WTC11 (cell line): ENCODE measurements at regions not wholly inside any gene's neighbourhood (a gene's known extent, or its start where the extent isn't known, plus 50 kb on each side); places are given as distances from the start of the nearest gene placed in this dataset.

Experiments used
- ATAC-seq: fragments of 200-7000 bp; cut with Tn5 transposase; 2 replicates; pipeline ENCODE4 v1.10.0; 2021; ENCODE audit warnings: mild to moderate bottlenecking, moderate library complexity
- CTCF ChIA-PET: fragments of 300-600 bp; sonication (Branson Sonifier 250); formaldehyde crosslinking; loops from one replicate; lab custom pipeline; 2021; ENCODE audit warnings: antibody characterized with exemption; lab: Charles Lee
- POLR2A ChIA-PET: fragments of 350-600 bp; sonication (Branson Sonifier 250); formaldehyde crosslinking; loops from one replicate; lab custom pipeline; 2021; ENCODE audit warnings: antibody characterized with exemption; lab: Charles Lee
- DNase-seq: peaks from one replicate; pipeline ENCODE4 v3.0.0; 2021; ENCODE audit warnings: low spot score
- H3K27ac Mint-ChIP-seq: 2 replicates; pipeline ENCODE4 v1.8.0; 2021; ENCODE audit warnings: mixed read lengths
- H3K27me3 Mint-ChIP-seq: 2 replicates; pipeline ENCODE4 v1.8.0; 2021; ENCODE audit warnings: low read depth, mild to moderate bottlenecking, moderate library complexity, mixed read lengths
- H3K36me3 Mint-ChIP-seq: 2 replicates; pipeline ENCODE4 v1.8.0; 2021; ENCODE audit warnings: mixed read lengths
- H3K4me1 Mint-ChIP-seq: 2 replicates; pipeline ENCODE4 v1.8.0; 2022; ENCODE audit warnings: mixed read lengths
- H3K4me3 Mint-ChIP-seq: 2 replicates; pipeline ENCODE4 v1.8.0; 2021; ENCODE audit warnings: mild to moderate bottlenecking, moderate library complexity, mixed read lengths
- H3K9me3 Mint-ChIP-seq: 2 replicates; pipeline ENCODE4 v1.8.0; 2021; ENCODE audit warnings: mixed read lengths
- CREM ChIP-seq: sonication (generic); formaldehyde crosslinking; IDR thresholded peaks from 2 replicates; pipeline ENCODE4 v1.8.1; 2022; ENCODE audit warnings: mild to moderate bottlenecking, missing genetic modification reagents, moderate library complexity
- E2F5 ChIP-seq: sonication (generic); formaldehyde crosslinking; IDR thresholded peaks from 2 replicates; pipeline ENCODE4 v1.8.1; 2022; ENCODE audit warnings: mild to moderate bottlenecking, moderate library complexity, missing genetic modification reagents
- FOXK1 ChIP-seq: sonication (generic); formaldehyde crosslinking; IDR thresholded peaks from 2 replicates; pipeline ENCODE4 v1.8.0; 2022; ENCODE audit warnings: mild to moderate bottlenecking, moderate library complexity, missing genetic modification reagents
- JAZF1 ChIP-seq: fragments of 250-450 bp; sonication (Bioruptor Pico); IDR thresholded peaks from 2 replicates; pipeline ENCODE4 v1.9.0; 2021; ENCODE audit warnings: moderate library complexity, mild to moderate bottlenecking, inconsistent platforms
- KAT7 ChIP-seq: sonication (generic); formaldehyde crosslinking; IDR thresholded peaks from 2 replicates; pipeline ENCODE4 v1.8.1; 2023; ENCODE audit warnings: missing genetic modification reagents, mild to moderate bottlenecking, borderline replicate concordance
- MYBL2 ChIP-seq: sonication (generic); formaldehyde crosslinking; IDR thresholded peaks from 2 replicates; pipeline ENCODE4 v1.8.1; 2023; ENCODE audit warnings: mild to moderate bottlenecking, moderate library complexity, missing genetic modification reagents
- NFE2L1 ChIP-seq: sonication (generic); formaldehyde crosslinking; IDR thresholded peaks from 2 replicates; pipeline ENCODE4 v1.8.1; 2023; ENCODE audit warnings: missing genetic modification reagents
- NFYB ChIP-seq: sonication (generic); formaldehyde crosslinking; conservative IDR thresholded peaks from 2 replicates; pipeline ENCODE4 v1.8.0; 2022; ENCODE audit warnings: low read depth, missing genetic modification reagents
- NR2C2 ChIP-seq: sonication (generic); formaldehyde crosslinking; IDR thresholded peaks from 2 replicates; pipeline ENCODE4 v1.8.0; 2022; ENCODE audit warnings: mild to moderate bottlenecking, missing genetic modification reagents
- OVOL2 ChIP-seq: fragments of 250-450 bp; sonication (Bioruptor Pico); IDR thresholded peaks from 2 replicates; pipeline ENCODE4 v1.9.0; 2021; ENCODE audit warnings: mild to moderate bottlenecking, borderline replicate concordance
- RORB ChIP-seq: fragments of 250-450 bp; sonication (Bioruptor Pico); IDR thresholded peaks from 2 replicates; pipeline ENCODE4 v1.9.0; 2021; ENCODE audit warnings: mild to moderate bottlenecking
- SMAD3 ChIP-seq: sonication (generic); formaldehyde crosslinking; IDR thresholded peaks from 2 replicates; pipeline ENCODE4 v1.8.0; 2022; ENCODE audit warnings: missing genetic modification reagents, mild to moderate bottlenecking, borderline replicate concordance
- SP1 ChIP-seq: sonication (generic); formaldehyde crosslinking; conservative IDR thresholded peaks from 2 replicates; pipeline ENCODE4 v1.8.1; 2022; ENCODE audit warnings: missing genetic modification reagents
- TCF7 ChIP-seq: sonication (generic); formaldehyde crosslinking; IDR thresholded peaks from 2 replicates; pipeline ENCODE4 v1.8.0; 2022; ENCODE audit warnings: mild to moderate bottlenecking, low read depth, missing genetic modification reagents, moderate library complexity
- TEAD1 ChIP-seq: sonication (generic); formaldehyde crosslinking; IDR thresholded peaks from 2 replicates; pipeline ENCODE4 v1.8.0; 2022; ENCODE audit warnings: mild to moderate bottlenecking, missing genetic modification reagents
- TEAD4 ChIP-seq: sonication (generic); formaldehyde crosslinking; IDR thresholded peaks from 2 replicates; pipeline ENCODE4 v1.8.0; 2022; ENCODE audit warnings: mild to moderate bottlenecking, missing genetic modification reagents
- USF2 ChIP-seq: sonication (generic); formaldehyde crosslinking; IDR thresholded peaks from 2 replicates; pipeline ENCODE4 v1.8.1; 2023; ENCODE audit warnings: mild to moderate bottlenecking, missing genetic modification reagents, moderate library complexity
- ZBTB21 ChIP-seq: sonication (generic); formaldehyde crosslinking; IDR thresholded peaks from 2 replicates; pipeline ENCODE4 v1.8.1; 2023; ENCODE audit warnings: mild to moderate bottlenecking, missing genetic modification reagents, borderline replicate concordance
- ZNF121 ChIP-seq: sonication (generic); formaldehyde crosslinking; IDR thresholded peaks from 2 replicates; pipeline ENCODE4 v1.8.0; 2023; ENCODE audit warnings: missing genetic modification reagents
- TF ChIP-seq, protein P1 (sequence below): fragments of 250-450 bp; sonication (Bioruptor Pico); conservative IDR thresholded peaks from 2 replicates; pipeline ENCODE4 v1.9.0; 2021; ENCODE audit warnings: mild to moderate bottlenecking
- TF ChIP-seq, protein P2 (sequence below): fragments of 250-450 bp; sonication (Bioruptor Pico); IDR thresholded peaks from 2 replicates; pipeline ENCODE4 v1.8.0; 2021; ENCODE audit warnings: mild to moderate bottlenecking
- TF ChIP-seq, protein P3 (sequence below): sonication (generic); formaldehyde crosslinking; IDR thresholded peaks from 2 replicates; pipeline ENCODE4 v1.8.0; 2022; ENCODE audit warnings: mild to moderate bottlenecking, missing genetic modification reagents

DNA sequence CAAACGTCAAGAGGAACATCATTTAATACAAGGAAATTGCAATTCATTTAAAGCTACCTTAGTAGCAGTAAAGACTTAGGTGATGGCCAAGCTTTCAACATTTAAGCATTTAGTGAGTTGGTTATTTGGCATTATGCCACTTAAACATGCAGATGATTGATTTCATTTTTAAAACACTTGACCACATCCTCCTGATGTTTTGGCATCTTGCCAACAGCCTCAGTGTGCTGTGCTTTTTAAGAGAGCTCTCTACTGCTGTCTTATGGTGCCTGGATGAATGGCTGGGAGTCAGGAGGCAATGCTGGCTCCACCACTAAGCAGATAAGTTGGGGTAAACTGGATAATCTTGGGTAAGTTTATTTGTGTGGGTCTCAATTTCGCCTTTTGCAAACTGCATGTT is 364.5 kb downstream of the MAN2A1 start (continued):
- no peak for TF ChIP-seq USF2 (CRISPR knock-in tag)
- TF ChIP-seq KAT7, result no peak
- no peak for TF ChIP-seq ZBTB21
- no peak for TF ChIP-seq FOXK1

DNA sequence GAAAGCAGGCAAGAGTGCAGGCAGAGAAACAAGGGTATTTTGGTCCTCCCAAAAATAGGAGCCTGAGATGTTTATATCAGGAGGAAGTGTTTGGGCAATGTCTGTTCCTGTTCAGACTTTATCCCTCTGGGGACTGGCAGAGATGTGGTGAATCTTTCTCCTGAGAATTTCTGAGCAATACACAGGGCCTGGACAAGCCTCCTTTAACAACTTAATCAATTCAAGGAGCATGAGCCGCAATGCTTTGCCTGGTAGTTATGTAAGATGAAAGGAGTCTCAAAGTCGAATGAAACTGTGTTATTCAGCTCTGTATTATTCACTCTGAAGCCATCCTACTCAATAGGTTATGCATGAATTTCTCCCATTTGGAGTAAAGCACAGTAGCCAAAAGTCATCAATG is 365.6 kb downstream of the MAN2A1 start:
- DNase-seq, result no peak
- no peaks in the 10 kb centered on the region for H3K36me3 Mint-ChIP-seq
- no peaks in the 10 kb centered on the region for H3K9me3 Mint-ChIP-seq
- H3K27me3 Mint-ChIP-seq, result no peaks in the 10 kb centered on the region; the same call in 1 of the 2 replicates
- H3K4me1 Mint-ChIP-seq, result peaks cover 54% of the 10 kb centered on the region
- TF ChIP-seq FOXK1 (no peak), E2F5 (CRISPR knock-in tag) (no peak), ZNF121 (CRISPR knock-in tag) (no peak), TEAD4 (no peak), SMAD3 (CRISPR knock-in tag) (no peak), USF2 (CRISPR knock-in tag) (no peak), NR2C2 (CRISPR knock-in tag) (no peak), OVOL2 (CRISPR knock-in tag) (no peak), RORB (CRISPR knock-in tag) (no peak), SP1 (CRISPR knock-in tag) (no peak), JAZF1 (no peak), CREM (CRISPR knock-in tag) (no peak), TEAD1 (CRISPR knock-in tag) (no peak), NFE2L1 (no peak), NFYB (CRISPR knock-in tag) (no peak), TCF7 (CRISPR knock-in tag) (no peak), MYBL2 (CRISPR knock-in tag) (no peak)
- TF ChIP-seq, protein P1, sequence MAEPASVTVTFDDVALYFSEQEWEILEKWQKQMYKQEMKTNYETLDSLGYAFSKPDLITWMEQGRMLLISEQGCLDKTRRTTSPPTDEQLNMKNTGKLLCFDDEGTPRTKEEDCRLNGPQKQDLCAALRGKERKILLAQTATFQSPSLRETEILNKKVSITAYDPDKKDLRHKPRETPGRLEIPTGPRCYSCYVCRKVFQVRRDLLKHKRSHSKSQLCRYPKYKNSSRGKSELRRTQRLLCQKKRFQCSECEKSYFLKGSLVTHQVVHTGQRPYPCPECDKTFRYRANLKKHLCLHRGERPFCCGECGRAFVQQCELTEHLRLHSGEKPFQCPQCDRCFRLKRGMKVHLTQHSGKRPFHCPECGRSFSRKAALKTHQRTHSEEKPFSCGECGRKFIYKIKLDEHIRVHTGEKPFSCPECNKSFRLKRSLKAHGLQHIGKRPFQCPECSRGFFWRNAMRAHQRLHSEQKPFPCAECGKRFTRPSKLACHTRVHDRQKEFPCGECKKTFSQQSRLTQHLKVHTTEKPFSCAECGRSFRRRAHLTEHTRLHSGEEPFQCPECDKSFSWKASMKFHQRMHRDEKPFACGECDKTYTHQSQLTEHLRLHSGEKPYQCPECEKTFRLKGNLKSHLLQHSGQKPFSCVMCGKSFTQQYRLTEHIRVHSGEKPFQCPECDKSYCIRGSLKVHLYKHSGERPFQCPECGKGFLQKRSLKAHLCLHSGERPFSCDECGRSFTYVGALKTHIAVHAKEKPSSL (CRISPR knock-in tag), result no peak
- TF ChIP-seq, protein P2, sequence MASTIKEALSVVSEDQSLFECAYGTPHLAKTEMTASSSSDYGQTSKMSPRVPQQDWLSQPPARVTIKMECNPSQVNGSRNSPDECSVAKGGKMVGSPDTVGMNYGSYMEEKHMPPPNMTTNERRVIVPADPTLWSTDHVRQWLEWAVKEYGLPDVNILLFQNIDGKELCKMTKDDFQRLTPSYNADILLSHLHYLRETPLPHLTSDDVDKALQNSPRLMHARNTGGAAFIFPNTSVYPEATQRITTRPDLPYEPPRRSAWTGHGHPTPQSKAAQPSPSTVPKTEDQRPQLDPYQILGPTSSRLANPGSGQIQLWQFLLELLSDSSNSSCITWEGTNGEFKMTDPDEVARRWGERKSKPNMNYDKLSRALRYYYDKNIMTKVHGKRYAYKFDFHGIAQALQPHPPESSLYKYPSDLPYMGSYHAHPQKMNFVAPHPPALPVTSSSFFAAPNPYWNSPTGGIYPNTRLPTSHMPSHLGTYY (CRISPR knock-in tag), result no peak
- TF ChIP-seq, protein P3, sequence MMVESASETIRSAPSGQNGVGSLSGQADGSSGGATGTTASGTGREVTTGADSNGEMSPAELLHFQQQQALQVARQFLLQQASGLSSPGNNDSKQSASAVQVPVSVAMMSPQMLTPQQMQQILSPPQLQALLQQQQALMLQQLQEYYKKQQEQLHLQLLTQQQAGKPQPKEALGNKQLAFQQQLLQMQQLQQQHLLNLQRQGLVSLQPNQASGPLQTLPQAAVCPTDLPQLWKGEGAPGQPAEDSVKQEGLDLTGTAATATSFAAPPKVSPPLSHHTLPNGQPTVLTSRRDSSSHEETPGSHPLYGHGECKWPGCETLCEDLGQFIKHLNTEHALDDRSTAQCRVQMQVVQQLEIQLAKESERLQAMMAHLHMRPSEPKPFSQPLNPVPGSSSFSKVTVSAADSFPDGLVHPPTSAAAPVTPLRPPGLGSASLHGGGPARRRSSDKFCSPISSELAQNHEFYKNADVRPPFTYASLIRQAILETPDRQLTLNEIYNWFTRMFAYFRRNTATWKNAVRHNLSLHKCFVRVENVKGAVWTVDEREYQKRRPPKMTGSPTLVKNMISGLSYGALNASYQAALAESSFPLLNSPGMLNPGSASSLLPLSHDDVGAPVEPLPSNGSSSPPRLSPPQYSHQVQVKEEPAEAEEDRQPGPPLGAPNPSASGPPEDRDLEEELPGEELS (CRISPR knock-in tag), result no peak
- ATAC-seq, result no peak
- H3K4me3 Mint-ChIP-seq, result no peak overlapping the region
- ChIA-PET POLR2A (no interaction called here), CTCF (interaction anchor here (2.0 kb wide), 1 partner anchor 15 kb away, joined by 6 read pairs; no protein-coding TSS in a partner anchor)
- H3K27ac Mint-ChIP-seq, result no peak overlapping the region
